Upper lobe of left lung (tissue), 6 donors: ENCODE measurements at regions not wholly inside any gene's neighbourhood (a gene's known extent, or its start where the extent isn't known, plus 50 kb on each side); places are given as distances from the start of the nearest gene placed in this dataset.

Source experiments
- ATAC-seq, 2 donors: fragments of 200-7000 bp; cut with Tn5 transposase; one replicate each; pipeline ENCODE4 v1.9.1; 2022; ENCODE audit warnings: mild to moderate bottlenecking in 2 of 2, moderate library complexity in 2 of 2; ENCODE audit not compliant: low FRiP score in 2 of 2
- DNase-seq, 2 donors: peaks; one replicate each; pipeline ENCODE4 v3.0.0-alpha.2; 2019 to 2020
- H3K27ac ChIP-seq, 4 donors: fragments of 200-600 bp; sonication (generic); one replicate each; pipeline ENCODE4 v1.5.1; 2016 to 2019
- H3K27me3 ChIP-seq, 4 donors: fragments of 200-600 bp; sonication (generic); one replicate each; pipeline ENCODE4 v1.5.1; 2017 to 2019
- H3K36me3 ChIP-seq, 4 donors: fragments of 200-600 bp; sonication (generic); one replicate each; pipeline ENCODE4 v1.5.1; 2016 to 2019
- H3K4me1 ChIP-seq, 4 donors: fragments of 200-600 bp; sonication (generic); one replicate each; pipeline ENCODE4 v1.5.1; 2018 to 2019
- H3K4me3 ChIP-seq, 4 donors: fragments of 200-600 bp; sonication (generic); one replicate each; pipeline ENCODE4 v1.5.1; 2017 to 2019; ENCODE audit warnings: mild to moderate bottlenecking in 2 of 4, moderate library complexity in 1 of 4
- H3K9me3 ChIP-seq, 4 donors: fragments of 200-600 bp; sonication (generic); one replicate each; pipeline ENCODE4 v1.5.1; 2018 to 2019
- EP300 ChIP-seq, 4 donors: sonication (generic); formaldehyde crosslinking; IDR thresholded peaks; one replicate each; pipeline ENCODE4 v1.5.1; 2017; ENCODE audit warnings: antibody characterized with exemption in 4 of 4, control low read depth in 2 of 4
- POLR2A ChIP-seq, 4 donors: fragments of 450-650 bp; IDR thresholded peaks; one replicate each; pipeline ENCODE4 v1.5.1; 2016 to 2017; ENCODE audit warnings: antibody characterized with exemption in 4 of 4, mild to moderate bottlenecking in 2 of 4
- POLR2AphosphoS5 ChIP-seq, 2 donors: sonication (generic); formaldehyde crosslinking; IDR thresholded peaks; one replicate each; pipeline ENCODE4 v1.5.1; 2017; ENCODE audit warnings: antibody characterized with exemption in 2 of 2
- WGBS, 2 donors: methylation state at CpG; one replicate each; pipeline ENCODE4 v1.1.5; 2017 to 2018; 5-methylcytosine and 5-hydroxymethylcytosine counted together
- TF ChIP-seq, protein P1 (sequence below), 6 experiments: fragments of 450-650 bp in 4 of 6; fragments of 200-600 bp in 2 of 6; sonication (generic) in 2 of 6; IDR thresholded peaks; one replicate each; pipeline ENCODE4 v1.5.1; 2016 to 2019; ENCODE audit warnings: antibody characterized with exemption in 6 of 6
- donor health status: DM: no; HTN: no; CAD: no; lungs with moderate emphysema.
- donor health status: DM: no; HTN: yes; CAD: no; lungs with severe emphysema.

DNA sequence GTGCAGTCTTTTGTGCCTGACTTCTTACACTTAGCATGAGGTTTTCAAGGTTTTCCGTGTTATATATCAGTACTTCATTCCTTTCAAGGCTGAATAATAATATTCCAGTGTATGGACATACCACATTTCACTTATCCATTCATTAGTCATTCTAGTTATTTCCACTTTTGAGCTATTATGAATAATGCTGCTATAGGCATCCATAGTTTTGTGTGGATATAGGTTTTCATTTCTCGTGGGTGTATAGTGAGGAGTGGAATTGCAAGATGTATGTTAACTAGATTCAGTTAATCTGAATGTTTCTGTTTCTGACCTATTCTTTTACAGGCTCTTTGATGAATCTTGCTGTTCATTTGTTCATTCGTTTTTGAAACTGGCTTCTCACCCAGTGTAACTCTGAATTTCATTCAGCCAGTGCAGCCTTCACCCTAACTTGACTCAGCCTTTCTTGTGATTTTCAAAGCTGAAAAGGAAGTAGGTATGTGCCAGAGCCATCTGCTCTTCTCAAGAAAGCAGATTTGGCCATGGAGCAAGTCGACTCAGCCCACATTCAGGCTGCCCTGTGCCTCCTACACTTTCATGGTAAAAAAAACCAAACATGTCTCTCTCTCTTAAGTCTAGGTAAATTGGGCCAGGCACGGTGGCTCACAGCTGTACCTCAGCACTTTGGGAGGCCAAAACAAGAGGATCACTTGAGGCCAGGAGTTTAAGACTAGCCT is 56.3 kb upstream of the NOCT start:
- peak overlapping the region in 1 of 4 donors; percentile 16 for H3K27ac ChIP-seq
- H3K4me3 ChIP-seq: no peak overlapping the region
- H3K4me1 ChIP-seq: peaks cover 2 to 16% (median 11%) of the 10 kb centered on the region in 4 donors
- 72 to 79% methylated on average over 5 of the region's 5 CpGs for WGBS, 2 donors
- TF ChIP-seq POLR2AphosphoS5 (IDR thresholded peaks at IDR 0.05) (no peak), POLR2A (IDR thresholded peaks at IDR 0.05) (no peak), EP300 (IDR thresholded peaks at IDR 0.05) (no peak)
- TF ChIP-seq, protein P1, sequence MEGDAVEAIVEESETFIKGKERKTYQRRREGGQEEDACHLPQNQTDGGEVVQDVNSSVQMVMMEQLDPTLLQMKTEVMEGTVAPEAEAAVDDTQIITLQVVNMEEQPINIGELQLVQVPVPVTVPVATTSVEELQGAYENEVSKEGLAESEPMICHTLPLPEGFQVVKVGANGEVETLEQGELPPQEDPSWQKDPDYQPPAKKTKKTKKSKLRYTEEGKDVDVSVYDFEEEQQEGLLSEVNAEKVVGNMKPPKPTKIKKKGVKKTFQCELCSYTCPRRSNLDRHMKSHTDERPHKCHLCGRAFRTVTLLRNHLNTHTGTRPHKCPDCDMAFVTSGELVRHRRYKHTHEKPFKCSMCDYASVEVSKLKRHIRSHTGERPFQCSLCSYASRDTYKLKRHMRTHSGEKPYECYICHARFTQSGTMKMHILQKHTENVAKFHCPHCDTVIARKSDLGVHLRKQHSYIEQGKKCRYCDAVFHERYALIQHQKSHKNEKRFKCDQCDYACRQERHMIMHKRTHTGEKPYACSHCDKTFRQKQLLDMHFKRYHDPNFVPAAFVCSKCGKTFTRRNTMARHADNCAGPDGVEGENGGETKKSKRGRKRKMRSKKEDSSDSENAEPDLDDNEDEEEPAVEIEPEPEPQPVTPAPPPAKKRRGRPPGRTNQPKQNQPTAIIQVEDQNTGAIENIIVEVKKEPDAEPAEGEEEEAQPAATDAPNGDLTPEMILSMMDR (IDR thresholded peaks at IDR 0.05): no peak
- H3K36me3 ChIP-seq: no peaks in the 10 kb centered on the region
- ATAC-seq: peak in 1 of 2 donors; percentile 54
- no peaks in the 10 kb centered on the region for H3K27me3 ChIP-seq
- DNase-seq: no peak
- H3K9me3 ChIP-seq: no peaks in the 10 kb centered on the region

DNA sequence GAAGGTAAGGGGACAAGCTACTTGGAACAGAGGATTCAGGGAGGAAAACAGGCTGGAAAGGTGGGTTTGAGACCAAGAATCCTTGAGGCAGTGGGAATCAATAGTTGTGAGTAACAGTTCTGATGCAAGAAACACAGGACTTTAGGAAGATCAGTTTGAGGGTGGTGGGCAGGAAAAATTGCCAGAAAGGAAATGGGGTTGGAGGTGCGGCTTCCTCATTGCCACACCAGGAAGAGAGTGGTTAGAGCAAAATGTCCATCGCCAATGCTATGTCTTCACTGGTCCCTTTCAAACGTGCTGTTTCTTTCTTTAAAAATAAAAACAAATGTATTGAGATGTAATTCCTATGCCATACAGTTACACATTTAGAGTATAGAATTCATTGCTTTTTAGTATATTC is 57.1 kb upstream of the NOCT start:
- no peaks in the 10 kb centered on the region for H3K9me3 ChIP-seq
- no peak overlapping the region for H3K4me3 ChIP-seq
- TF ChIP-seq POLR2AphosphoS5 (IDR thresholded peaks at IDR 0.05) (peak in 1 of 2 donors; percentile 36), POLR2A (IDR thresholded peaks at IDR 0.05) (no peak)
- DNase-seq (peak in 1 of 2 donors; percentile 25), ATAC-seq (peak in 1 of 2 donors; percentile 55)
- H3K36me3 ChIP-seq: no peaks in the 10 kb centered on the region
- 39 to 54% methylated on average over 3 of the region's 3 CpGs for WGBS, 2 donors
- peak overlapping the region in 1 of 4 donors; percentile 16 for H3K27ac ChIP-seq
- peaks cover 4 to 21% (median 14%) of the 10 kb centered on the region in 4 donors for H3K4me1 ChIP-seq
- H3K27me3 ChIP-seq: no peaks in the 10 kb centered on the region

DNA sequence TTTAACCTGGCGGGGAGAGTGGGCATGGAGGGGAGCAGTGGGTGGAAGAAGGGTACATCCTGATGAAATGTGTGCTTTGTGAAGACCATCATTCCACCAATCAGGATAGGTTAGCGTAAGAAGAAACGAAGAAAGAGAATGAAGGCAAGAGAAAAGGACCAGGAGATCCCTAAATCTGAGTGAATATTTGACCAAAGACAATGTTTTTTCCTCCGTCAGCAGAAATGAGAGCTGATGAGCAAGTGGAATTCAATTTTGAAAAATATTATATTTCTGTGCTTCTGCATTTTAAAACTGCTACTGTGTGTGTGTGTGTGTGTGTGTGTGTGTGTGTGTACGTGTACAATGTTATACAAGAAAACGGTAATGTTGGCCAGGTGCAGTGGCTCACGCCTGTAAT is 58.3 kb upstream of the NOCT start:
- WGBS, 2 donors: 85 to 91% methylated on average over 7 of the region's 7 CpGs
- Histone ChIP-seq H3K27ac (no peak overlapping the region), H3K36me3 (no peaks in the 10 kb centered on the region), H3K9me3 (no peaks in the 10 kb centered on the region), H3K4me3 (no peak overlapping the region), H3K27me3 (no peaks in the 10 kb centered on the region), H3K4me1 (peaks cover 4 to 23% (median 16%) of the 10 kb centered on the region in 4 donors)
- ATAC-seq (no peak), DNase-seq (no peak)
- TF ChIP-seq POLR2AphosphoS5 (IDR thresholded peaks at IDR 0.05) (no peak), POLR2A (IDR thresholded peaks at IDR 0.05) (no peak), EP300 (IDR thresholded peaks at IDR 0.05) (no peak)
- TF ChIP-seq, protein P1 (IDR thresholded peaks at IDR 0.05): no peak

DNA sequence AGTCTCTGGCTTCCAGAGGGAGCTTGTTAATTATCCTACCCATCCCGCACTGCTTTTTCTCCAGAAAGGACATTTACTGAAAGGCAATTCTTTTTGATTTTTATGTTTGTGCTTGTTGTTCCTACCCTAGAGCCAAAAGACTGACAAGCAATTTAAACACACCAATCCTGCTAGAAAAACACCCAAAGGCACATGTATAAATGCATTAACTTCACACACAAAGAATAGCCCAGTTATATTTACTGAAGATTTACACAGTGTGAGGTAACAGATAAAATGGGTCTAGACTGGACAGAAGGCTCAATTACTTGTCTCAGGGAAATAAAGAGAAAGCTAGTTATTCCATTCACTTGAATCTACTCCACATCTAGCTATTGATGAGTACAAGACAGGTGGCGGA is 61.2 kb upstream of the NOCT start:
- peak overlapping the region in 3 of 4 donors; percentile 4 to 23 (median 13) for H3K27ac ChIP-seq
- no peaks in the 10 kb centered on the region for H3K9me3 ChIP-seq
- TF ChIP-seq, protein P1 (IDR thresholded peaks at IDR 0.05): no peak
- no peak for TF ChIP-seq POLR2A (IDR thresholded peaks at IDR 0.05)
- TF ChIP-seq POLR2AphosphoS5 (IDR thresholded peaks at IDR 0.05): no peak
- TF ChIP-seq EP300 (IDR thresholded peaks at IDR 0.05): no peak
- no peak overlapping the region for H3K4me3 ChIP-seq
- ATAC-seq: no peak
- H3K36me3 ChIP-seq: no peaks in the 10 kb centered on the region
- H3K4me1 ChIP-seq: peaks cover 4 to 19% (median 12%) of the 10 kb centered on the region in 4 donors
- DNase-seq: no peak
- WGBS, 2 donors: 75 to 92% methylated on average over 2 of the region's 2 CpGs
- no peaks in the 10 kb centered on the region for H3K27me3 ChIP-seq

DNA sequence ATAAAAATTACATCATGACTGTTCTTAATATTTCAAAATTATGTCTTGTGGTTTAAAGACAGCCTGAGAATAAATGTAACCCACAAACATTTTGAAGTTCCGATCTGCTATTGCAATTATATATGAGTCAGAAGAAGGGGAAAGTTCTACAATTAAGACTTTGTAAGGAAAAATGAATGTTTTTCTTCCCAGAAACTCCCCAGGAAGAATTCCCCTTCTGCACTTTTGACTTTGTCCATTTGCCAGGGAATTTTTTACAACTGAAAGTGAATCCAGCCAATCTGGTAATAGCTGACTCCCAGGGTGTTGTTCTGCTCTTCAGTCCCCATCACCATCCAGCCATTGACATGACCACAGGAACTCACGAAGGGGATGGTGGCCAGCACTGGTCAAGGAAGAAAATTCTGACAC is 61.6 kb upstream of the NOCT start:
- ATAC-seq (peak; percentile 67 to 84), DNase-seq (no peak)
- Histone ChIP-seq H3K36me3 (no peaks in the 10 kb centered on the region), H3K4me3 (no peak overlapping the region), H3K27ac (peak overlapping the region in 3 of 4 donors; percentile 13 to 32 (median 23)), H3K9me3 (no peaks in the 10 kb centered on the region), H3K27me3 (no peaks in the 10 kb centered on the region), H3K4me1 (peaks cover 4 to 15% (median 10%) of the 10 kb centered on the region in 4 donors)
- WGBS, 2 donors: 8 to 11% methylated on average over 2 of the region's 2 CpGs
- TF ChIP-seq EP300 (IDR thresholded peaks at IDR 0.05) (peak in 1 of 4 donors; percentile 13), POLR2AphosphoS5 (IDR thresholded peaks at IDR 0.05) (no peak)

DNA sequence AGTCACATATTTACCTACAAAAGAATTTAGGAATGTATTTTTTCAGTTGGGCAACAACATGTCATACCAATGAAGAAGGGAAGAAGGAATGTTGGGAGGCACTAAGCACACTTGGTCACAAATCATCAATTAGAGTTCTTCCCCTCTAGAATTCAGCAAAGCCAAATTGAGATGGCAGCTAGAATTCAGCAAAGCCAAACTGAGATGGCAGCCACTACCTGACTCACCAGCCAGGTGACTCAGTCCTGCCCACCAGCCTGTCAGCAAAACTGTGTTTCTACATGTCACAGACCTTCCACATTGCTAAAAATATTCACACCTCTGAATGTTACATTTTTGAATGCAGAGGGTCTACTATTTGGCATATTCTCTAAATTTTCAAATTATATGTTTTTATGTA is 63.2 kb upstream of the NOCT start:
- no peak overlapping the region for H3K4me3 ChIP-seq
- DNase-seq (no peak), ATAC-seq (no peak)
- no peaks in the 10 kb centered on the region for H3K36me3 ChIP-seq
- TF ChIP-seq POLR2A (IDR thresholded peaks at IDR 0.05): no peak
- no peak for TF ChIP-seq POLR2AphosphoS5 (IDR thresholded peaks at IDR 0.05)
- no peak for TF ChIP-seq EP300 (IDR thresholded peaks at IDR 0.05)
- TF ChIP-seq, protein P1 (IDR thresholded peaks at IDR 0.05): no peak
- no peaks in the 10 kb centered on the region for H3K9me3 ChIP-seq
- peaks cover 4 to 7% (median 6%) of the 10 kb centered on the region in 4 donors for H3K4me1 ChIP-seq
- no peak overlapping the region for H3K27ac ChIP-seq
- H3K27me3 ChIP-seq: no peaks in the 10 kb centered on the region
